Naive B cell (primary cell): ENCODE measurements at regions not wholly inside any gene's neighbourhood (a gene's known extent, or its start where the extent isn't known, plus 50 kb on each side); places are given as distances from the start of the nearest gene placed in this dataset.
A peak's percentile ranks its signal among the peaks of the same experiment; 100 is the strongest.
"Not testable (repeated sequence)": the region's sequence is repeated elsewhere in the genome, so short reads cannot be mapped to it uniquely, and the experiment has no call there.

Source experiments
- ATAC-seq, 2 donors: fragments of 150-1000 bp; cut with Tn5 transposase; 2 replicates each; pipeline ENCODE4 v1.10.0; 2021; ENCODE audit warnings: low read depth in 2 of 2, mild to moderate bottlenecking in 2 of 2, moderate library complexity in 2 of 2
- DNase-seq: peaks from one replicate; pipeline ENCODE4 v3.0.0; 2022
- H3K27ac Mint-ChIP-seq, 6 donors: one replicate each; pipeline ENCODE4 v1.8.0; 2020 to 2022; ENCODE audit warnings: mild to moderate bottlenecking in 6 of 6, mixed read lengths in 6 of 6, moderate library complexity in 5 of 6, inconsistent platforms in 2 of 6
- H3K27me3 Mint-ChIP-seq, 3 donors: one replicate each; pipeline ENCODE4 v1.8.0; 2021 to 2022; ENCODE audit warnings: mixed read lengths in 3 of 3, mild to moderate bottlenecking in 1 of 3
- H3K36me3 Mint-ChIP-seq, 2 donors: one replicate each; pipeline ENCODE4 v1.8.0; 2020 to 2022; ENCODE audit warnings: mixed read lengths in 2 of 2, inconsistent platforms in 1 of 2, mild to moderate bottlenecking in 1 of 2
- H3K4me1 Mint-ChIP-seq, 3 donors: one replicate each; pipeline ENCODE4 v1.8.0; 2020 to 2022; ENCODE audit warnings: mixed read lengths in 3 of 3, inconsistent platforms in 1 of 3, mild to moderate bottlenecking in 1 of 3, moderate library complexity in 1 of 3
- H3K4me3 Mint-ChIP-seq, 8 donors: one replicate each; pipeline ENCODE4 v1.8.0; 2020 to 2022; ENCODE audit warnings: mild to moderate bottlenecking in 8 of 8, mixed read lengths in 8 of 8, moderate library complexity in 8 of 8, inconsistent platforms in 2 of 8
- H3K9me3 Mint-ChIP-seq, 7 donors: one replicate each; pipeline ENCODE4 v1.8.0; 2020 to 2022; ENCODE audit warnings: mixed read lengths in 7 of 7, mild to moderate bottlenecking in 5 of 7, inconsistent platforms in 2 of 7, moderate library complexity in 1 of 7

GRCh38 chr5:40431734-40432133 is 248.0 kb upstream of the PTGER4 start:
- no peak for ATAC-seq
- H3K36me3 Mint-ChIP-seq = no peaks in the 10 kb centered on the region
- H3K4me1 Mint-ChIP-seq = peaks cover 5 to 11% (median 11%) of the 10 kb centered on the region in 3 donors

DNA sequence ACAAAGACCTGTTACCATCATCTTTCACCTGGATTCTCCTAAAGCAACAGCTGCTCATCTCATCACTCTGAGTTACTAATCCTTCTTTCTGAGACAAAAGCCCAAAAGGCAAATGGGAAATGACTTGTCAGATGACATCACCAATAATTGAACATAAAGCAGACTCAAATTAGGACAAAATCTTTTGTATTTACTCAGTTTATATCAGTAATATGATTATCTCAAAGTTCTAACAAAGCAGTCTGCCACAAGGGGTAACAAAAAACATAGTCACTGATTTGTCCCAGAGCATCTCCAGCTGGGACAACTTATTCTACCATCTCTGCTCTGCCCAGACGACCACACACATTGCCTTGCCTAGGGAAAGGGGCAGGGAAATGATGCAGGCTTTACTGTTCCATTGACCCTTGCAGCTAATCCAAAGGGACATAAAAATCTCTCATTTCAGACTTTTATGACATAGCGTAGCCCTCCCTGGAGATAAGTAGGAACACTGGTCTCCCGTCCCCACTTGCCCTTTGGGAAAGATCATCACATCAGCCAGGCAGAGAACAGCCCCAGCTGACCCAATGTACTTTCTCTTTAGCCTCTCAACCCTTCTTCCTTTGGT is 249.5 kb upstream of the PTGER4 start:
- no peak for ATAC-seq
- no peak overlapping the region for H3K4me3 Mint-ChIP-seq

More at GRCh38 chr5:40431734-40432133, 248.0 kb upstream of the PTGER4 start:
- Mint-ChIP-seq H3K27me3 (no peaks in the 10 kb centered on the region), H3K9me3 (no peaks in the 10 kb centered on the region), H3K4me3 (no peak overlapping the region), H3K27ac (no peak overlapping the region)
- DNase-seq = no peak

DNA sequence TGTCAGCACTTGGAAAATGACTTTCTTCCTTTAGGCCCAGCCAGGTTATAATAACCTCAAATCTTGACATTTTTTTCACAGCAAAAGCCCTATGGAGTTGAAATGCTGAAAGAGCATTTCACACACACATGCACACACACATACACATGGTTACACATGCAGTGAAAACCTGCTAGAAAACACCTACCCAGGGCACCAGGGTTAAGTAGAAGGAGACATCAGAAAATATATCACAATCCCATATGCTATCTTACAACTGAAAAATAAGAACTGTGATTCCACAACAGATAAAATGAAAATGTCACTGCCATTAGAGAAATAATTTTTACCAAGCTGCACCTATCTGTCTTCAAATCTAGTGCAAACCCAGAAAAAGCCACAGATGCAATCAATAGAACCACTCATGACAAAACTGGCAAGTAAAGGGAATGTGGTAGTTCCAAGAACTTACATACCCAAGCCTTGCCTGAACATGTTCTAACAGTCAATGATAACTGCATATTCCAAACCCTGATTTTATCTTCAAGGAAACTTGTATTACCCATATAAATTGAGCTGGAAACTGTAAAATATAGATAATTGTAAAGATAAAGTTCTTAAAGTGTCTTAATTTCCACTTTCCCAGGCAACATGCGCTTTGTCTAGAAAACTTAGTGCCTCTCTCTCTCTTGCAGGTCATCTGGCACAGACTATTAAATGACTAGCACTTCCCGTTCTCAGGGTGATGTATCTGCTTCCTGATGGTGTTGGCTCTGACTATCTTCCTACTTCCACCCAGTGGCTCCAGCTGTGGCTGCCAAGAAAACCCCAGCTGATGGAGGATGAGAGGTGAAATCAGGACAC is 250.2 kb upstream of the PTGER4 start:
- Mint-ChIP-seq H3K27me3 (no peaks in the 10 kb centered on the region), H3K9me3 (peaks cover 0 to 5% (median 0%) of the 10 kb centered on the region in 7 donors), H3K4me3 (no peak overlapping the region), H3K27ac (no peak overlapping the region), H3K36me3 (peaks cover 0 to 8% of the 10 kb centered on the region in 2 donors), H3K4me1 (no peaks in the 10 kb centered on the region)
- ATAC-seq (no peak), DNase-seq (no peak)

More for the DNA sequence above, 249.5 kb upstream of the PTGER4 start:
- DNase-seq = no peak
- Mint-ChIP-seq H3K36me3 (peaks cover 0 to 8% of the 10 kb centered on the region in 2 donors), H3K27ac (no peak overlapping the region), H3K4me1 (no peaks in the 10 kb centered on the region), H3K27me3 (no peaks in the 10 kb centered on the region), H3K9me3 (peaks cover 0 to 5% (median 0%) of the 10 kb centered on the region in 7 donors)

GRCh38 chr5:40428815-40429214 is 250.9 kb upstream of the PTGER4 start:
- no peak for ATAC-seq
- Mint-ChIP-seq H3K4me3 (no peak overlapping the region), H3K27ac (peak overlapping the region in 1 of 6 donors; percentile 18), H3K9me3 (peaks cover 0 to 5% (median 0%) of the 10 kb centered on the region in 7 donors), H3K36me3 (peaks cover 0 to 8% of the 10 kb centered on the region in 2 donors), H3K4me1 (no peaks in the 10 kb centered on the region), H3K27me3 (no peaks in the 10 kb centered on the region)
- DNase-seq = no peak

DNA sequence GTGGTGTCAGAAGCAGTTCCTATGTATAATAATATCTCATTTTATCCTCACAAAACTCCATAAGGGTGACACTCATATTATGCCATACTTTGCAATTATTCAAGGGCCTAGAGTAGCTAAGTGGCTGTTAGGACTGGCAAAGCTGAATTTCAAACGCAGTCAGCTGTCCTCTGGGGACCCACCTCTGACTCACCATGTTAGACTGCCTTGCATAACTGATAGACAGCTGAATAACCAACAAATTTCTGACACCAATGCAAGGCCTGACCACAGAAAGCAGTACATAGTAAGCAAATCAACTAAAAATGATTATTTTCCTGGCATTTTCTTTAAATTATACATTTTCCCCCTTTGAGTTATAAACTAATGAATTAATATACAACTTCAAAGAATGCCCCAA is 251.6 kb upstream of the PTGER4 start:
- DNase-seq (no peak), ATAC-seq (no peak)
- Mint-ChIP-seq H3K27ac (no peak overlapping the region), H3K27me3 (no peaks in the 10 kb centered on the region), H3K36me3 (peaks cover 0 to 8% of the 10 kb centered on the region in 2 donors), H3K9me3 (peaks cover 0 to 5% (median 0%) of the 10 kb centered on the region in 7 donors), H3K4me1 (no peaks in the 10 kb centered on the region), H3K4me3 (no peak overlapping the region)

DNA sequence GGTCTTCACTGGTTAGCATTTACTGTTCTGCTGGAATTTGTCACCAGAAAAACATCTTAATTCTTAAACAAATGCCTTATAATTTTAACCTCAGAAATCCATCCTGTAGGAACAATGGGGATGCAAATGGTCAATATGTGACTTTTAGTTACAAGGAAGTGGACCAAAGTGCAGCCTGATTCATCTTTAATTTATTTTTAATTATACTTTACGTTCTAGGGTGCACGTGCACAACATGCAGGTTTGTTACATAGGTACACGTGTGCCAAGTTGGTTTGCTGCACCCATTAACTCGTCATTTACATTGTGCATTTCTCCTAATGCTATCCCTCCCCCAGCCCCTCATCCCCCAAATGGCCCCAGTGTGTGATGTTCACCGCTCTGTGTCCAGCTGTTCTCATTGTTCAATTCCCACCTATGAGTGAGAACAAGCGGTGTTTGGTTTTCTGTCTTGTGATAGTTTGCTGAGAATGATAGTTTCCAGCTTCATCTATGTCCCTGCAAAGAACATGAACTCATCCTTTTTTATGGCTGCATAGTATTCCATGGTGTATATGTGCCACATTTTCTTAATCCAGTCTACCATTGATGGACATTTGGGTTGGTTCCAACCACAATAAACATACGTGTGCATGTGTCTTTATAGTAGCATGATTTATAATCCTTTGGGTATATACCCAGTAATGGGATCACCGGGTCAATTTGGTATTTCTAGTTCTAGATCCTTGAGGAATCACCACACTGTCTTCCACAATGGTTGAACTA is 262.5 kb upstream of the PTGER4 start:
- H3K27ac Mint-ChIP-seq, DNase-seq, H3K4me3 Mint-ChIP-seq, ATAC-seq, H3K4me1 Mint-ChIP-seq, H3K27me3 Mint-ChIP-seq: not testable (repeated sequence)
- Mint-ChIP-seq H3K36me3 (peaks cover 0 to 12% of the 10 kb centered on the region in 2 donors), H3K9me3 (peaks cover 6 to 22% (median 10%) of the 10 kb centered on the region in 7 donors)

GRCh38 chr5:40416588-40416987 is 263.1 kb upstream of the PTGER4 start:
- H3K4me3 Mint-ChIP-seq = no peak overlapping the region
- no peak for DNase-seq
- H3K27me3 Mint-ChIP-seq = no peaks in the 10 kb centered on the region
- peaks cover 0 to 6% of the 10 kb centered on the region in 2 donors for H3K36me3 Mint-ChIP-seq
- H3K4me1 Mint-ChIP-seq = peaks cover 0 to under 1% (median 0%) of the 10 kb centered on the region in 3 donors
- no peak for ATAC-seq
- H3K27ac Mint-ChIP-seq = no peak overlapping the region
- peaks cover 2 to 16% (median 7%) of the 10 kb centered on the region in 7 donors for H3K9me3 Mint-ChIP-seq

DNA sequence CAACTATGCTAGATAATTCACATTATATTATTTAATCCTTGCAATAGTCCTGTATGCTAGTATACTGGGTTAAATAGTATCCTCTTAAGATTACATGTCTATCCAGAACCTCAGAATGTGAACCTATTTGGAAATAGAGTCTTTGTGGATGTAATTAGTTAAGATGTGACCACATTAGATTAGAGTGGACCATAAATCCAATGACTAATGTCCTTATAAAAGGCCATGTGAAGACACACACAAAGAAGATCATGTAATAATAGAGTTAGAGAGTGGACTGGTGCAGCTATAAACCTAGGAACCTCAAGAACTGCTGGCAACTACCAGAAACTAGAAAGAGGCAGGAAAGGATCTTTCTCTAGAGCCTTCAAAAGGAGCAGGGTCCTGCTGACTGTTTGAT is 263.6 kb upstream of the PTGER4 start:
- no peak for DNase-seq
- no peak for ATAC-seq
- no peak overlapping the region for H3K27ac Mint-ChIP-seq

GRCh38 chr5:40414922-40415321 is 264.8 kb upstream of the PTGER4 start:
- ATAC-seq = no peak
- Mint-ChIP-seq H3K4me3 (no peak overlapping the region), H3K27ac (peak overlapping the region in 1 of 6 donors; percentile 72), H3K27me3 (no peaks in the 10 kb centered on the region), H3K4me1 (peaks cover 14 to 17% (median 15%) of the 10 kb centered on the region in 3 donors), H3K36me3 (no peaks in the 10 kb centered on the region), H3K9me3 (peaks cover 4 to 10% (median 5%) of the 10 kb centered on the region in 7 donors)
- no peak for DNase-seq

More for the DNA sequence above, 263.6 kb upstream of the PTGER4 start:
- Mint-ChIP-seq H3K27me3 (no peaks in the 10 kb centered on the region), H3K4me1 (peaks cover 4 to 6% (median 4%) of the 10 kb centered on the region in 3 donors), H3K4me3 (no peak overlapping the region), H3K9me3 (peaks cover 5 to 11% (median 7%) of the 10 kb centered on the region in 7 donors), H3K36me3 (peaks cover 0 to 1% of the 10 kb centered on the region in 2 donors)

DNA sequence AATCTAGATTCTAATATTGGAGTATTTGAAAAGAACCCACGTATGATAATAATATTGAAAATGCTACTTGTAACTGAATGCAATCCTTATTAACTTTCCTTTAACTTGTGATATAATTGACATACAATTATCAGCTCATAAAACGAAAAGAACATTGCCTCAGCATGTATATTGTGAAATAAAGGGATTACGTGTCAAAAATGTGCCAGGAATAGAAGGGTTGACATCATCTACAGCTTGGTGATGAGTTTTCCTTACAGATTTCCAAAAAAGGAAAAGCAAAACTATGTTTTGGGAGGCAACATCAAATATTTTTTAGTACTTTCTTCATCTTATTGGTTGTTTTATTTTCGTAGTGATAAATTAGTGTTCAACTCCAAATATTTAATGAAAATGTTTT is 266.0 kb upstream of the PTGER4 start:
- Mint-ChIP-seq H3K9me3 (peaks cover 4 to 9% (median 5%) of the 10 kb centered on the region in 7 donors), H3K4me3 (no peak overlapping the region), H3K4me1 (peaks cover 19 to 22% (median 20%) of the 10 kb centered on the region in 3 donors), H3K27me3 (no peaks in the 10 kb centered on the region), H3K27ac (no peak overlapping the region), H3K36me3 (no peaks in the 10 kb centered on the region)
- DNase-seq (no peak), ATAC-seq (no peak)

- no peak overlapping the region for H3K4me3 Mint-ChIP-seq
- H3K9me3 Mint-ChIP-seq = peaks cover 0 to 5% (median 1%) of the 10 kb centered on the region in 7 donors
- no peaks in the 10 kb centered on the region for H3K36me3 Mint-ChIP-seq
- H3K27ac Mint-ChIP-seq = peak overlapping the region in 2 of 6 donors; percentile 15 to 36
- no peak for DNase-seq
- no peaks in the 10 kb centered on the region for H3K27me3 Mint-ChIP-seq
- ATAC-seq = no peak
- peaks cover 19 to 25% (median 24%) of the 10 kb centered on the region in 3 donors for H3K4me1 Mint-ChIP-seq
Measured at GRCh38 chr5:40412771-40413170, 266.9 kb upstream of the PTGER4 start.

GRCh38 chr5:40410964-40411635 is 268.6 kb upstream of the PTGER4 start:
- H3K4me3 Mint-ChIP-seq = peak overlapping the region in 6 of 8 donors; percentile 2 to 74 (median 38)

More at GRCh38 chr5:40410964-40411635, 268.6 kb upstream of the PTGER4 start:
- H3K27ac Mint-ChIP-seq = peak overlapping the region; percentile 38 to 94 (median 88)
- no peaks in the 10 kb centered on the region for H3K27me3 Mint-ChIP-seq
- H3K9me3 Mint-ChIP-seq = peaks cover 0 to 8% (median 0%) of the 10 kb centered on the region in 7 donors
- no peak for ATAC-seq
- peaks cover 0 to 9% of the 10 kb centered on the region in 2 donors for H3K36me3 Mint-ChIP-seq
- no peak for DNase-seq
- H3K4me1 Mint-ChIP-seq = peaks cover 30 to 39% (median 39%) of the 10 kb centered on the region in 3 donors
